ENCODE measurements at regions not wholly inside any gene's neighbourhood (a gene's known extent, or its start where the extent isn't known, plus 50 kb on each side); places are given as distances from the start of the nearest gene placed in this dataset.

DNA sequence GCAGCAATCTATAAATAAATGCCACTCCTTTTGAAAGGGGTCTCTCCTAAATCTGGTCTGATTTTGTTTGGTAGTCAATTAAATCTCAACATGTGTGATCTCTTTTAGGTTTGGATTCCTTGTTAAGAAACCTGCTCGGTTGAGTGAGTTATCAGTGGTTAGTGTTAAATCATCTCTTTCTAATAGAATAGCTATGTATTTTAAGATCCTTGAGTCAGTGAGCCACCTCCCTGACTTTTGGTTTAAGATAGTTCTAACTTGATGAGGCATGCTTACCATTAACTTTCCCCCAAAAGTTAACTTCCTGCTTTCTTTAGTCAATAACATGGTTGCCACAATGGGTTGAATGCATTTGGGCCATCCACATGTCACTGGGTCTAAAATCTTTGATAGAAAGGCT lies 93.1 kb upstream of the OLFM3 start:
- Histone ChIP-seq H3F3A (ENCODE audit: insufficient read depth, low read length) (no peaks in the 10 kb centered on the region), H3K9ac (ENCODE audit: low read length) (no peak overlapping the region), H2AFZ (ENCODE audit: low read length) (no peak overlapping the region), H3K36me3 (replicated peaks; ENCODE audit: insufficient read depth, low read length) (no peaks in the 10 kb centered on the region), H3K79me2 (ENCODE audit: low read length) (no peaks in the 10 kb centered on the region), H3K27me3 (replicated peaks; ENCODE audit: insufficient read depth, low read length) (no peaks in the 10 kb centered on the region), H3K4me2 (ENCODE audit: low read depth, low read length) (no peak overlapping the region), H3K4me3 (ENCODE audit: low read length) (no peak overlapping the region), H3K9me2 (replicated peaks; ENCODE audit: insufficient read depth, low read length) (no peaks in the 10 kb centered on the region), H3K27ac (ENCODE audit: low read length) (no peak overlapping the region), H4K20me1 (ENCODE audit: insufficient read depth, low read length) (no peaks in the 10 kb centered on the region), H3K9me3 (replicated peaks; ENCODE audit: insufficient read depth, low read length) (no peaks in the 10 kb centered on the region), H3K4me1 (ENCODE audit: low read length) (no peaks in the 10 kb centered on the region)
- TF ChIP-seq EZH2phosphoT487 (IDR thresholded peaks at IDR 0.05; ENCODE audit: low read length) (no peak), CTCF (IDR thresholded peaks at IDR 0.05; ENCODE audit: low read length) (no peak), EZH2 (optimal IDR thresholded peaks at IDR 0.05; ENCODE audit: low read depth, low read length) (no peak)
- DNase-seq: no peak

DNA sequence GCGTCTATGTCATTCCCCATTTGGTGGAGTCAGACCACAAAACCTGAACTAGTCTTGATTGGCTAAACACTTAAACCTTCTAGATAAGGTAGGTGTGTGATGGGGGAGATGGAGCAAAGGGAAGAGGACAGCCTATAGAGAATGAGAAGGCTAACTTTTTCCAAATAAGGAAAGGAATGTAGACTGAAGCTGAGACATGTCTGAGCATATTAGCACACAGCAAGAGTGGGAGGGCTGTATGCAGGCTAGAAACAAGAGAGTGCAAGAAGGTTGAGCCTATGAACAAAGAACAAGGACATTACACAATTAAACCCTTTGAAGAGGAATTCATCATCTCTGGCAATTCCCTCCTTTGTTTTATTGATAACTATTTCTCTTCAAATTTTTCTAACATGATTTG lies 89.2 kb upstream of the OLFM3 start:
- Histone ChIP-seq H3K36me3 (replicated peaks; ENCODE audit: insufficient read depth, low read length) (no peaks in the 10 kb centered on the region), H3K9me2 (replicated peaks; ENCODE audit: insufficient read depth, low read length) (no peaks in the 10 kb centered on the region), H3K4me1 (ENCODE audit: low read length) (no peaks in the 10 kb centered on the region), H3K9ac (ENCODE audit: low read length) (no peak overlapping the region), H4K20me1 (ENCODE audit: insufficient read depth, low read length) (no peaks in the 10 kb centered on the region), H3K9me3 (replicated peaks; ENCODE audit: insufficient read depth, low read length) (no peaks in the 10 kb centered on the region), H3K27me3 (replicated peaks; ENCODE audit: insufficient read depth, low read length) (no peaks in the 10 kb centered on the region), H3F3A (ENCODE audit: insufficient read depth, low read length) (no peaks in the 10 kb centered on the region), H3K4me3 (ENCODE audit: low read length) (no peak overlapping the region), H2AFZ (ENCODE audit: low read length) (no peak overlapping the region), H3K4me2 (ENCODE audit: low read depth, low read length) (no peak overlapping the region), H3K27ac (ENCODE audit: low read length) (no peak overlapping the region), H3K79me2 (ENCODE audit: low read length) (no peaks in the 10 kb centered on the region)
- TF ChIP-seq CTCF (IDR thresholded peaks at IDR 0.05; ENCODE audit: low read length): no peak
- DNase-seq: no peak

- H2AFZ ChIP-seq (ENCODE audit: low read length): no peak overlapping the region
- H3K79me2 ChIP-seq (ENCODE audit: low read length): no peaks in the 10 kb centered on the region
- H3K4me2 ChIP-seq (ENCODE audit: low read depth, low read length): no peak overlapping the region
- no peaks in the 10 kb centered on the region for H3K9me3 ChIP-seq (replicated peaks; ENCODE audit: insufficient read depth, low read length)
- H3K4me1 ChIP-seq (ENCODE audit: low read length): no peaks in the 10 kb centered on the region
- TF ChIP-seq EZH2 (optimal IDR thresholded peaks at IDR 0.05; ENCODE audit: low read depth, low read length) (no peak), EZH2phosphoT487 (IDR thresholded peaks at IDR 0.05; ENCODE audit: low read length) (no peak)
- H3K9ac ChIP-seq (ENCODE audit: low read length): no peak overlapping the region
- no peaks in the 10 kb centered on the region for H4K20me1 ChIP-seq (ENCODE audit: insufficient read depth, low read length)
- no peaks in the 10 kb centered on the region for H3F3A ChIP-seq (ENCODE audit: insufficient read depth, low read length)
- no peak overlapping the region for H3K27ac ChIP-seq (ENCODE audit: low read length)
- no peaks in the 10 kb centered on the region for H3K27me3 ChIP-seq (replicated peaks; ENCODE audit: insufficient read depth, low read length)
- no peak for DNase-seq
- H3K36me3 ChIP-seq (replicated peaks; ENCODE audit: insufficient read depth, low read length): no peaks in the 10 kb centered on the region
- no peak overlapping the region for H3K4me3 ChIP-seq (ENCODE audit: low read length)
- H3K9me2 ChIP-seq (replicated peaks; ENCODE audit: insufficient read depth, low read length): no peaks in the 10 kb centered on the region
These were observed 88.2 kb upstream of the OLFM3 start for GRCh38 chr1:102084771-102085535.

- Histone ChIP-seq H3K4me2 (ENCODE audit: low read depth, low read length) (no peak overlapping the region), H3K4me3 (ENCODE audit: low read length) (no peak overlapping the region), H3F3A (ENCODE audit: insufficient read depth, low read length) (no peaks in the 10 kb centered on the region), H4K20me1 (ENCODE audit: insufficient read depth, low read length) (no peaks in the 10 kb centered on the region), H3K9me3 (replicated peaks; ENCODE audit: insufficient read depth, low read length) (no peaks in the 10 kb centered on the region), H3K9ac (ENCODE audit: low read length) (no peak overlapping the region), H2AFZ (ENCODE audit: low read length) (no peak overlapping the region), H3K4me1 (ENCODE audit: low read length) (no peaks in the 10 kb centered on the region), H3K9me2 (replicated peaks; ENCODE audit: insufficient read depth, low read length) (no peaks in the 10 kb centered on the region), H3K79me2 (ENCODE audit: low read length) (no peaks in the 10 kb centered on the region), H3K27ac (ENCODE audit: low read length) (no peak overlapping the region), H3K36me3 (replicated peaks; ENCODE audit: insufficient read depth, low read length) (no peaks in the 10 kb centered on the region), H3K27me3 (replicated peaks; ENCODE audit: insufficient read depth, low read length) (no peaks in the 10 kb centered on the region)
- DNase-seq: no peak
- TF ChIP-seq CTCF (IDR thresholded peaks at IDR 0.05; ENCODE audit: low read length) (no peak), EZH2 (optimal IDR thresholded peaks at IDR 0.05; ENCODE audit: low read depth, low read length) (no peak), EZH2phosphoT487 (IDR thresholded peaks at IDR 0.05; ENCODE audit: low read length) (no peak)
These were observed 86.5 kb upstream of the OLFM3 start for GRCh38 chr1:102083192-102083591.

All from MM.1S (cell line).